ENCODE measurements at regions not wholly inside any gene's neighbourhood (a gene's known extent, or its start where the extent isn't known, plus 50 kb on each side); places are given as distances from the start of the nearest gene placed in this dataset.

GRCh38 chr6:28729501-28730402, 194.0 kb downstream of the TRIM27 start:
- no peak for TF ChIP-seq IRF1 (CRISPR knock-in tag; IDR thresholded peaks at IDR 0.05)
- TF ChIP-seq FOXP1 (CRISPR knock-in tag; IDR thresholded peaks at IDR 0.05; ENCODE audit: borderline replicate concordance) = no peak
- TF ChIP-seq CTCF (IDR thresholded peaks at IDR 0.05) = no peak
- TF ChIP-seq SMAD3 (CRISPR knock-in tag; IDR thresholded peaks at IDR 0.05; ENCODE audit: borderline replicate concordance) = no peak
- TF ChIP-seq ATF2 (CRISPR knock-in tag; IDR thresholded peaks at IDR 0.05; ENCODE audit: borderline replicate concordance, low read depth) = no peak
- TF ChIP-seq ZNF396 (CRISPR knock-in tag; IDR thresholded peaks at IDR 0.05; ENCODE audit: borderline replicate concordance) = no peak
- no peak for TF ChIP-seq NFATC4 (CRISPR knock-in tag; IDR thresholded peaks at IDR 0.05)
- no peak for TF ChIP-seq ZBTB43 (CRISPR knock-in tag; IDR thresholded peaks at IDR 0.05)
- TF ChIP-seq, protein P1, sequence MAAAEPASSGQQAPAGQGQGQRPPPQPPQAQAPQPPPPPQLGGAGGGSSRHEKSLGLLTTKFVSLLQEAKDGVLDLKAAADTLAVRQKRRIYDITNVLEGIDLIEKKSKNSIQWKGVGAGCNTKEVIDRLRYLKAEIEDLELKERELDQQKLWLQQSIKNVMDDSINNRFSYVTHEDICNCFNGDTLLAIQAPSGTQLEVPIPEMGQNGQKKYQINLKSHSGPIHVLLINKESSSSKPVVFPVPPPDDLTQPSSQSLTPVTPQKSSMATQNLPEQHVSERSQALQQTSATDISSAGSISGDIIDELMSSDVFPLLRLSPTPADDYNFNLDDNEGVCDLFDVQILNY (CRISPR knock-in tag; IDR thresholded peaks at IDR 0.05) = no peak
- no peak for TF ChIP-seq ZNF423 (CRISPR knock-in tag; IDR thresholded peaks at IDR 0.05)
- TF ChIP-seq E2F4 (CRISPR knock-in tag; IDR thresholded peaks at IDR 0.05; ENCODE audit: borderline replicate concordance, low read depth) = no peak

All from WTC11 (cell line).